HG03025 (cell line): ENCODE measurements at regions not wholly inside any gene's neighbourhood (a gene's known extent, or its start where the extent isn't known, plus 50 kb on each side); places are given as distances from the start of the nearest gene placed in this dataset.
"Not testable (repeated sequence)": the region's sequence is repeated elsewhere in the genome, so short reads cannot be mapped to it uniquely, and the experiment has no call there.

Source experiments
- ATAC-seq: cut with Tn5 transposase; IDR thresholded peaks from one replicate; pipeline ENCODE4 v1.9.1; 2021; ENCODE audit warnings: mild to moderate bottlenecking, moderate library complexity; ENCODE audit not compliant: unreplicated experiment, low FRiP score

- no peak for ATAC-seq
These were observed 101.2 kb downstream of the VPREB1 start for GRCh38 chr22:22345781-22346180.

GRCh38 chr22:22346401-22347107 is 102.0 kb downstream of the VPREB1 start:
- no peak for ATAC-seq

GRCh38 chr22:22348127-22348814 is 103.7 kb downstream of the VPREB1 start:
- no peak for ATAC-seq

GRCh38 chr22:22348815-22349454 is 104.3 kb downstream of the VPREB1 start:
- ATAC-seq: no peak

DNA sequence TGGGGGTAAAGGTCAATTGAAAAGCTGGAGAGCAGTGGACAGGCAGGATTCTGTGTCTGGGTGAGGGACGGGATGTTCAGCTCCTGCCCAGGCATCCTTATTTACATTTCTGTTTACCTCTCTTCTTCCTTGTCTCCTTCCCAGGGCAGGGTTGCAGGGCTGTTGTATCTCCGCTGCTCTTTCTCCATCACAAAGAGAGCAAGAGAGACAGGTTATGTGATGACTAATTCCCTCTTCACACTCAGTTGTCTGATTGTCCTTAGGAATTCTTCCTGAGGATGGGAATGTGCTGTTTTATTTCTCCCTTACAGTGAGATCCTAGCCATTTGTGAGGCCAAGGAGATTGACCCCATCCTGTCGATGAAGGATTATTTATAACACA is 104.9 kb downstream of the VPREB1 start:
- ATAC-seq: no peak

DNA sequence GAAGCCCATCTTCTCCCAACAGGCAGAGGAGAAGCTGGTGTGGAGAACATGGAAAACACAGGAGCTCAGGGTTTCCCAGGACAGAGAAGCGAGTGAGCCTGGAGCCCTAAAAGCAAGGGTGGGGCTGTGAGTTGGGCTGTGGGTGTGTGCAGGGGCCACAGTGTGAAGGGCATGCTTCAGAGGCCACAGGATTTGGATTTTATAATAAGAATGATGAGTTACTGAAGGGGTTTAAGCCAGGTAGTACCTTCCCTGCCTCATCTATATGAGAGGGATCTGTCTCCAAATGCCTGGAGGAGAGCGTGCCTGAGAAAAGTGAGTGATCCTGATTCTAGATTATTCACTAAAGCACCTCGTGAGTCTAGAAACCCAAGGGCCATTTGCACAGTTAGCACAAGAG is 106.8 kb downstream of the VPREB1 start:
- no peak for ATAC-seq

GRCh38 chr22:22352371-22352999 is 107.9 kb downstream of the VPREB1 start:
- ATAC-seq: no peak

GRCh38 chr22:22355096-22355834 is 110.7 kb downstream of the VPREB1 start:
- no peak for ATAC-seq

DNA sequence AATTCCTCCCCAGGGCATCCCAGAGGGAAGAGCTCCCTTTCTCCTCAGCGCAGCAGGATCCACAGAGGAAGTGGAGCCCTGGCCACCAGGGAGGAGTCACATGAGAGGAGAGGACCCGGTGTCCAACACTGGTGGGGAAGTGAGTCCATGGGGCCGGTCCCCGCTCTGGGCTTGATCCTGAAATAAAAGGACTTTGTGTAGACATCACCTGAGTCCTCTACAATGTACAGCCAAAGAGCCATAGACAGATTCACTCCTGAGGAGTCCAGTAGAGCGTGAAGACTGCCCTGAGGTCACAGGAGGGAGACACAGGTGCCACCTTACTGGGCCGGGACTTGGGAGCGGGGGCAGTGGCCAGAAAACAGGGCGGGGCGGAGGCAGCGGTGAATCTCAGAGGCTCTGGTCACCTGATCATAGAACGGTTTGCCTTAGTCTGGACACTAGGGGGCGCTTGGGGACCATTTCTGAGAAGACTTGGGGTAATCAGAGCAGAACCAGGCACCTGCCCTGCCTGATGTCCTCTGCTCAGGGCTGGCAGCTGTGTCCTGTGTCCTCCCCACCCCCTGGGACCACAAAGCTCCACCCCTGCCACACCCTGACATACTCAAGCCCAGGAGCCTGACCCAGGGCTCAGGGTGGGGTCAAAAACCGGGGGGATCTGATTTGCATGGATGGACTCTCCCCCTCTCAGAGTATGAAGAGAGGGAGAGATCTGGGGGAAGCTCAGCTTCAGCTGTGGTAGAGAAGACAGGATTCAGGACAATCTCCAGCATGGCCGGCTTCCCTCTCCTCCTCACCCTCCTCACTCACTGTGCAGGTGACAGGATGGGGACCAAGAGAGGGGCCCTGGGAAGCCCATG is 112.7 kb downstream of the VPREB1 start:
- ATAC-seq: no peak

DNA sequence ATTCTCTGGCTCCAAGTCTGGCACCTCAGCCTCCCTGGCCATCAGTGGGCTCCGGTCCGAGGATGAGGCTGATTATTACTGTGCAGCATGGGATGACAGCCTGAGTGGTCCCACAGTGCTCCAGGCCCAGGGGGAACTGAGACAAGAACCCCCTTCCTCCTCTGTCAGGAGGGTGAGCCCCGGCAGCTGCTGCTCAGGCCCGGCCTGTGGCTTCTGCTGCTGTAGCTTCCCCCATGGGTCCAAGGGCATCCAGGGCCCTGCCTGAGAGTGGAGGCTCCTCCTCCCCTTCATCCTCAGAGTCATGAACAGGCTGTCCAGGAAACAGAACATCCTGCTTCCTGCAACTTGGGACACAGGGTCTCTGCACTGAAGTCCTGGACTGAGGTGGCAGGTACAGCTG is 113.6 kb downstream of the VPREB1 start:
- ATAC-seq: no peak

GRCh38 chr22:22358686-22359085 is 114.1 kb downstream of the VPREB1 start:
- no peak for ATAC-seq

DNA sequence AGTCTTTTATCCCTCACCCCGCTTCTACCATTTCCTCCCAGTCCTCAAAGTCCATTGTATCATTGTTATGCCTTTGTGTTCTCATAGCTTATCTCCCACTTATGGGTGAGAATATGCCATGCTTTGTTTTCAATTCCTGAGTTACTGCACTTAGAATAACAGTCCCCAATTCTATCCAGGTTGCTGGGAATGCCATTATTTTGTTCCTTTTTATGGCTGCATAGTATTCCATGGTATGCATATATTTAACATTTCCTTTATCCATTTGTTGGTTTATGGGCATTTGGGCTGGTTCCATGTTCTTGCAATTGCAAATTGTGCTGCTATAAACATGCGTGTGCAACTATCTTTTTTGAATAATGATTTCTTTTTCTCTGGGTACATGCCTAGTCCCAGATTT is 114.9 kb downstream of the VPREB1 start:
- ATAC-seq: no peak

GRCh38 chr22:22360014-22360413 is 115.4 kb downstream of the VPREB1 start:
- no peak for ATAC-seq

DNA sequence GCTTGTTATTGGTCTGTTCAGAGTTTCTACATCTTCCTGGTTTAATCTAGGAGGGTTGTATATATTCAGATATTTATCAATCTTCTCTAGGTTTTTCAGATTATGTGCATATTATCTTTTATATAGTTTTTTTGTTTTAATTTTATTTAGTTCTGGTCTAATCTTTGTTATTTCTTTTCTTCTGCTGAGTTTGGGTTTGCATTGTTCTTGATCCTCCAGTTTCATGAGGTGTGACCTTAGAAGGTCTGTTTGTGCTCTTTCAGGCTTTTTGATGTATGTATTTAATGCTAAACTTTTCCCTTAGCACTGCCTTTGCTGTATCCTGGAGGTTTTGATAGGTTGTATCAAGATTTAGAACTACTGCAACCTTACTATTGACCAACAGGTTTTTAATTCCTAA is 117.7 kb downstream of the VPREB1 start:
- no peak for ATAC-seq

GRCh38 chr22:22362936-22363335 is 118.3 kb downstream of the VPREB1 start:
- no peak for ATAC-seq

GRCh38 chr22:22364207-22364606 is 119.6 kb downstream of the VPREB1 start:
- ATAC-seq: no peak

DNA sequence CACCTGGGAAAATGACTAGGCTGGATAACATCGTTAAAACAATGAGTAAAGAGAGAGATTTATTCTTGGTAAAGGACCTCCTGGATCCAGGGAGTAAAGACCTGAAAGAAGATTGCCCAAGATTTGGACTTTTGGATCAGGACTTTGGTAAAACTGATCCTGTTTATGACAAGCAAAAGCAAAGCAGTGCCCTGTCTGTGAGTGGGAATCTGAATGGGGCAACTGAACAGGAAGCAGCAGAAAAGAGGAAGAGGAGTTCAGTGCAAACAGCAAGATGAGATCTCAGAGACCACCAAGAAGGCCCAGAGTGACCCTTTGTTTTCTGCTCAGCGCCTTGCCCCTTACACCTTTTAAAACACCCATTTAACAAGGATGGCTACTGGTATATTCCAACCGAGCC is 122.0 kb downstream of the VPREB1 start:
- ATAC-seq: no peak

DNA sequence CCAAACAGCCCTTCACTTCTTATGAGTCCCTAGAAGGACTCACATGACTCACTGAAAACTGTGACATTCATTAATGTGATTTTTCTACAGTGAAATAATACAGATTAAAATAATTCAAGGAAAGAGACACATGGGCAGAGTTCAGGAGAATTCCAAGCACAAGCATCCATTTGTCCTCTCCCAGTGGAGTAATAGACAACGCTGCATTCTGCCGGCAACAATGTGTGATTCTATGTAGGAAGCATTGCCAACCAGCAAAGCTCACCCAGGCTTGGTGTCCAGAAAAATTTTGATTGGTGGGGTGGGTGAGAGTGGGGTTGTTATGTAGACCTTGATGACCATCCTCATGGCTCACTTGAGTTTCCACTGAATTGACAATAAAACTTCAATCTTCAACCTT is 123.9 kb downstream of the VPREB1 start:
- ATAC-seq: no peak

DNA sequence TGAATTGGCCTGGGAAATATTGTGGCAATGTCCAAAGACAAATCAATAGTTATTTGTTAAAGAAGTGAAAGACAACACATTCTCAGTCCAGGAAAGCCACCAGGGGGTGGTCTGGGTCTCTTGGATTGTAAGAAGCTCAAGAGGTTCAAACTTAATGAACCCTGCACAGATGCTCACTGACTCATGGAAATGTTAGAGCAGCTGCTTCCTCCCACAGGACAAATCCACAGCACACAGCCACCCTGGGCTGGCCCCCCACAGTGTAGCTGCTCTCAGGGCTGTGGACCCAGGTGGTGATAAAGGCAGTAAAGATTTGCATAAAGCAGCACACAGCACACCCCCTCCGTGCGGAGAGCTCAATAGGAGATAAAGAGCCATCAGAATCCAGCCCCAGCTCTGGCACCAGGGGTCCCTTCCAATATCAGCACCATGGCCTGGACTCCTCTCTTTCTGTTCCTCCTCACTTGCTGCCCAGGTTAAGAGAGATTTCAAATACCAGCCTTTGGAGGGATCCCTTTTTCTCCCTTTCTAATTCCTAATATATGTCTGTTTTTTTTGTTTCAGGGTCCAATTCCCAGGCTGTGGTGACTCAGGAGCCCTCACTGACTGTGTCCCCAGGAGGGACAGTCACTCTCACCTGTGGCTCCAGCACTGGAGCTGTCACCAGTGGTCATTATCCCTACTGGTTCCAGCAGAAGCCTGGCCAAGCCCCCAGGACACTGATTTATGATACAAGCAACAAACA is 124.8 kb downstream of the VPREB1 start:
- ATAC-seq: not testable (repeated sequence)
